Activated T-helper 2 cell treated with anti-CD3 and anti-CD28 coated beads, Interferon-gamma antibody, Interleukin-2, Interleukin-4, amounts not matched to agents 10 μg/mL and 5 μg/mL and 100 μg/mL, durations not matched to agents 14 hours and 24 hours and 36 hours (primary cell): ENCODE measurements at regions not wholly inside any gene's neighbourhood (a gene's known extent, or its start where the extent isn't known, plus 50 kb on each side); places are given as distances from the start of the nearest gene placed in this dataset.

Source experiments
- DNase-seq: peaks from one replicate; pipeline ENCODE4 v3.0.0; 2021; ENCODE audit warnings: low spot score
- H3K27ac Mint-ChIP-seq: one replicate; pipeline ENCODE4 v1.8.0; 2021; ENCODE audit warnings: mixed read lengths
- H3K27me3 Mint-ChIP-seq: one replicate; pipeline ENCODE4 v1.8.0; 2021; ENCODE audit warnings: low read depth, mixed read lengths
- H3K36me3 Mint-ChIP-seq: one replicate; pipeline ENCODE4 v1.8.0; 2021; ENCODE audit warnings: low read depth, mixed read lengths
- H3K4me1 Mint-ChIP-seq: one replicate; pipeline ENCODE4 v1.8.0; 2021; ENCODE audit warnings: low read depth, mixed read lengths
- H3K4me3 Mint-ChIP-seq: one replicate; pipeline ENCODE4 v1.8.0; 2021; ENCODE audit warnings: low read depth, mild to moderate bottlenecking, moderate library complexity, mixed read lengths
- H3K9me3 Mint-ChIP-seq: one replicate; pipeline ENCODE4 v1.8.0; 2021; ENCODE audit warnings: mixed read lengths
- intact Hi-C: fragments of 100-400 bp; cut with micrococcal nuclease; formaldehyde crosslinking; loops from one replicate; pipeline ENCODE4 v1.15.1; 2023

DNA sequence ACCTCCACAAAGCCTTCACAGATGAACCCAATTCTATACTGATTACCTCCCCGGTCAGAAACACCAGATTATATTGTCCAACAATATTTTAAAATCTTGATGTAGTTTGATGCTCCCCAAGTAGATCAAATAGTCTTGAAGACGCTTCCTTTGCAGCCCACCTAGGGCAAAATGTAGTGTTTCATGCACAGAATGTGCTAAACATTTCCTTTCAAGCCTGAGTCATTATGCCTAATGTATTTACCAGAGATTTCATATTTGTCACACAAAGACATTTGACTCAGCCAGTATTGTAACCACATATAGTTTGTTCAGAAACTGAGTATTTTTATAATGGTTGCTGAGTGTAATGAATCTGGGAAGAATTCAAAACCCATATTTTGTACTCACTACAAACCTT is 1396.8 kb downstream of the LRRC4C start:
- Mint-ChIP-seq H3K36me3 (no peaks in the 10 kb centered on the region), H3K4me1 (no peaks in the 10 kb centered on the region), H3K9me3 (peaks cover 49% of the 10 kb centered on the region), H3K4me3 (no peak overlapping the region), H3K27me3 (no peaks in the 10 kb centered on the region), H3K27ac (no peak overlapping the region)
- no peak for DNase-seq
- intact Hi-C loops, result no loop called here

DNA sequence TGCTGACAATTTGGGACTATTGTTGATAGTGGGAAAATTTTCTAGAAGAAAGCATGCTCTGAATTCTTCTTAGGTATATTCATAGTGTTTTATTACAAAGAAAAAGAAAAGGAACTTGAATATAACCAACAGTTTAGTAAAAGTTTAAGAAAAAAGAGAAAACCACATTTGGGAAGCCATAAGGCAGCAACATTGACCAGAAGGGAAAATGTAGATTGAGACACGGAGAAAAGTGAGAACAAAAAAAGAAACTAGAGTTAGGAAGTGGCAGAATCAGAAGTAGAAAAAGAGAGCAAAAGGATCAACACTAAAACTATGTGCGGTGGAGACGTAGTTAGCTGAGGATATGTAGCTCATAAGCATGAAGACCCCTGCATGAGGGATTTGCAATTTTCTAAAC is 1398.2 kb downstream of the LRRC4C start:
- Mint-ChIP-seq H3K4me1 (no peaks in the 10 kb centered on the region), H3K27ac (no peak overlapping the region), H3K27me3 (no peaks in the 10 kb centered on the region), H3K9me3 (peaks cover 40% of the 10 kb centered on the region), H3K36me3 (no peaks in the 10 kb centered on the region), H3K4me3 (no peak overlapping the region)
- DNase-seq, result no peak
- intact Hi-C loops, result no loop called here

DNA sequence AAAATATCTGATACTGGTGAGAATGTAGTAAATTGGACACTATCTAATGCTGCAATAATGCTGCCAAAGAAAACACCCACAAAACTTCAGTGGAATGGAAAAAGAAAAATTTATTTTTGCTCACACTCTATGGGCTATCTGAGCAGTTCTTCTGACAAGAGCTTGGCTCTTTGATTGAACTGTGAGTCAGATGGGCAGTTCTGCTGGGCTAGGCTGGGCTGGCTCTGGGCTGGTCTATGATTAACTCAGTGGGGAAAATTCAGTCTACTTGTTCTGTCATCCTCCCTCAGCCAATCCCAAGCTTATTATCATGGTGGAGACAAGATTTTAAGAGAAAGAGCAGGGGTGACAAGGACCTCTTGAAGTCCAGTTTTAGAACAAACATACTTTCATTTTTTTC is 1404.8 kb downstream of the LRRC4C start:
- Mint-ChIP-seq H3K36me3 (no peaks in the 10 kb centered on the region), H3K4me3 (no peak overlapping the region), H3K4me1 (no peaks in the 10 kb centered on the region), H3K9me3 (peaks cover 37% of the 10 kb centered on the region), H3K27me3 (no peaks in the 10 kb centered on the region), H3K27ac (no peak overlapping the region)
- no peak for DNase-seq
- intact Hi-C loops, result no loop called here

DNA sequence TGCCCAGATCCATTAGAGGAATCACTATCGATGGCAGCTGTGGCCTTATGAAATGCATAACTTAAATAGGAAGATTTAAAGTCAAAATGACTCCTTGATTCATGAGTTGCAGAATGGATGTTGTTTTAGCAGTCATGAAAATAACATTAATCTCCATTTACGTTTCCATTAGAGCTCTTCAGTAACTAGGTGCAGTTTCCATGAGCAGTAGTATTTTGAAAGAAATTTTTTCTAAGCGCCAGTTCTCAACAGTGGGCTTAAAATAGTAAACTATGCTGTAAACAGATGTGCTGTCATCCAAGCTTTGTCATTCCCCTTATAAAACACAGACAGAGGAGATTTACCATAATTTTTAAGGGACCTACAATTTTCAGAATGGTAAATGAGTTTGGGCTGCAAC is 1414.1 kb downstream of the LRRC4C start:
- no peaks in the 10 kb centered on the region for H3K36me3 Mint-ChIP-seq
- DNase-seq, result no peak
- H3K4me3 Mint-ChIP-seq, result no peak overlapping the region
- intact Hi-C loops, result no loop called here
- no peaks in the 10 kb centered on the region for H3K4me1 Mint-ChIP-seq
- no peak overlapping the region for H3K27ac Mint-ChIP-seq
- peaks cover 36% of the 10 kb centered on the region for H3K9me3 Mint-ChIP-seq
- H3K27me3 Mint-ChIP-seq, result no peaks in the 10 kb centered on the region

DNA sequence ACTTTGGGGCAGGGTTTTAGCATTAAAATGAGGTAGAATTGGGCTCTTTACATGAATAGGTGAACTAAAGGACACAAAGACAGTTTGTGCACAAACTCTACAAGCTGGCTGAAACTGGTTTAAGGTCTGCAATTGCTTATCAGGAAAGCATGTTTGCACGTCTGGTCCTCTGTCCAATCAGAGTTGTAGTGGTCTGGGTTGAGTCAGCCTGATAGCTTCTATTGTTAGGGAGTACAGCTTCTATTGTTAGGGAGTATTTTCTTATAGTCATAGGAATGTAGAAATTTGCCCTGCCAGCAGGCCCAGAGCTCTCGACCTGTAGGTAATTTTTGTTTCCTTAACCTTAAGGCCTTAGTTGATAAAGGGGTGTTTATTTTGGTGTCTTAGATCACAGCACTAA is 1422.4 kb downstream of the LRRC4C start:
- Mint-ChIP-seq H3K27me3 (no peaks in the 10 kb centered on the region), H3K36me3 (no peaks in the 10 kb centered on the region), H3K4me1 (no peaks in the 10 kb centered on the region), H3K27ac (no peak overlapping the region), H3K4me3 (no peak overlapping the region), H3K9me3 (peaks cover 43% of the 10 kb centered on the region)
- intact Hi-C loops, result no loop called here
- no peak for DNase-seq

DNA sequence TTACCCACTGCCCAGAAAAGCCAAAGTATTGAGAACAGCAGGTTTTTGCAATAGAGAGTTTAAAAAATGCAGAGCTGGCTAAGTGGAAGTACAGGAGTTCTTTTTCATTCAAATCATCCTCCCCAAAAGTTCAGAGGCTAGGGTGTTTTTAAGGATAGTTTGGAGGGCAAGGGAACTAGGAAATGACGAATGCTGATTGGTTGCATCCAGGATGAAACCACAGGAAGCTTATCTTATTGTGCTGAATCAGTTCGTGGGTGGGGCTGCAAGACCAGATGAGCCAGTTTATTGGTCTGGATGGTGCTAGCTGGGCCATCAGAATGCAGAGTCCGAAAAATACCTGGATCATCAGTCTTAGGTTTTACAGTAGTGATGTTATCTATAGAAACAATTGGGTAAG is 1427.1 kb downstream of the LRRC4C start:
- Mint-ChIP-seq H3K4me3 (no peak overlapping the region), H3K27ac (no peak overlapping the region), H3K27me3 (no peaks in the 10 kb centered on the region), H3K4me1 (no peaks in the 10 kb centered on the region), H3K36me3 (no peaks in the 10 kb centered on the region), H3K9me3 (peaks cover 34% of the 10 kb centered on the region)
- intact Hi-C loops, result no loop called here
- no peak for DNase-seq

DNA sequence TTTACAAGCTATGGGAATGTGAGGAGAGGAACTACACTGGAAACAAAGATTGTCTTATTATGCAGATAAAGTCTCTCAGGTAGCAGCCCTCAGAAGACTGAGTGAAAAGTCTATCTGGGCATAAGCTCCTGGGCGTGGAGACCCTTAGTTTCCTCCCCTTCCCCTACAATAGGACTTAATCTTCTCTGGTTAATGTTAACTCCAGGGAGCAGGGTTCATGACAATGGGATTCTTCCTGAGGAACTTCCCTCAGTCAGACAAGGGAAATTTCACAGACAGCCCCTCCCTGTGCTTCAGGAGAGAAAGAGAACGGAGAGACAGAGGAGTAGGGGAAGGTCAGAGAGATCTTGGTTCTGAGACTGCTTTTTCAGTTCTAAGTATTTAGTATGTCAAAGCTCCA is 1428.6 kb downstream of the LRRC4C start:
- H3K4me3 Mint-ChIP-seq, result no peak overlapping the region
- intact Hi-C loops, result no loop called here
- H3K27ac Mint-ChIP-seq, result no peak overlapping the region
- H3K27me3 Mint-ChIP-seq, result no peaks in the 10 kb centered on the region
- DNase-seq, result no peak
- peaks cover 31% of the 10 kb centered on the region for H3K9me3 Mint-ChIP-seq
- no peaks in the 10 kb centered on the region for H3K36me3 Mint-ChIP-seq
- no peaks in the 10 kb centered on the region for H3K4me1 Mint-ChIP-seq

DNA sequence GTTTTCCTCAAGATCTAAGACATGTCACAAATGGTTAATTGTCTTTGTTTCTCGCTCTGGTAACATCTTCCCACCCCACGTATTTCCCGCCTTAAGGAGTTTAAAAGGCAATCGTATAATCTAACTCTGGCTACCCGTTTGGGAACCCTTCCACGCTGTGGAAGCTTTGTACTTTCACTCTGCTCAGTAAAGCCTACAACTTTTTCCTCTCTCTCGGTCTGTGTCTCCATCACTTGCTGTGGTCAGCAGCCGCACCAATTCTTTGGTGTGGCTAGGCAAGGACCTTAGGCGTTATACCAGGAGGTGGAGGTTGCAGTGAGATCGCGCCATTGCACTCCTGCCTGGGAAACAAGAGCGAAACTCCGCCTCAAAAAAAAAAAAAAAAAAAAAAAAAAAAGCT is 1430.1 kb downstream of the LRRC4C start:
- no peaks in the 10 kb centered on the region for H3K4me1 Mint-ChIP-seq
- H3K27me3 Mint-ChIP-seq, result no peaks in the 10 kb centered on the region
- no peak overlapping the region for H3K27ac Mint-ChIP-seq
- intact Hi-C loops, result no loop called here
- H3K9me3 Mint-ChIP-seq, result peaks cover 34% of the 10 kb centered on the region
- H3K36me3 Mint-ChIP-seq, result no peaks in the 10 kb centered on the region
- no peak for DNase-seq
- H3K4me3 Mint-ChIP-seq, result no peak overlapping the region

DNA sequence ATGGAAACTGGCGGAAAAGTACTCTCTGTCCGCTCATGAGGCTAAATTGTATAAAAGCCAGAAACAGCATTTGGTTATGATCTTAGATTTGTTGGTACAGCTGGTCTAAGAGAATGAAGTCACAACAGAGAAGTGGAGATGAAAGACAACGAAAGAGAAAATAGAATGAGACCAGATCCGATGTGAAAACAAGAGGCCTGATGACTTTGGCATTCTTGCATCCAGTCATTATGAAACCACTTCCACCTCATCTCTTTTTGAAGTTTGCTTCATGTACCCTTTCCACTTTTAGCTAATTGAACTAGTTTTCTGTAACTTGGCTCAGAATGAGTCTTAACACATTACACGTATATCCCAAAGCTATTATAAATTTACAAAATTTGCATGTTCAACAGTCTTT is 1431.7 kb downstream of the LRRC4C start:
- Mint-ChIP-seq H3K4me3 (no peak overlapping the region), H3K36me3 (no peaks in the 10 kb centered on the region), H3K9me3 (peaks cover 45% of the 10 kb centered on the region), H3K4me1 (no peaks in the 10 kb centered on the region), H3K27ac (no peak overlapping the region), H3K27me3 (no peaks in the 10 kb centered on the region)
- DNase-seq, result no peak
- intact Hi-C loops, result no loop called here

DNA sequence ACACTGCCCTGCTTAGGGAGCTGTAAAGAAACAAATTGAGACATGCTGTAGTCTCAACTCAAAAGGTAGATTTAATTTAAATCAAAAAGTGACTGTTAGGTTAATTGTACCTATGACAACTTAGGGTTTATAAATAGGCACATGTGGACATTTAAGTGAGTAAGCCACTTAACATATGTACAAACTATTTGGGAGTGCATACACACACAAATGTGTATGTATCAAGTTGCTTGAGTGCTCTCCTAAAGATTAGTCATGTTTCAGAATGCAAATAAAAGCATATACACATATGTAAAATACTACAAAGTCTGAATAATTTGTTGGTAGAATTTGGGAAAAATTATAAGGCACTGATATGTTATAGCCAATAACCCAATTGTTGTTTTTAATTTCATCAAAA is 1435.7 kb downstream of the LRRC4C start:
- Mint-ChIP-seq H3K36me3 (no peaks in the 10 kb centered on the region), H3K27ac (no peak overlapping the region), H3K4me3 (no peak overlapping the region), H3K4me1 (no peaks in the 10 kb centered on the region), H3K27me3 (no peaks in the 10 kb centered on the region), H3K9me3 (peaks cover 52% of the 10 kb centered on the region)
- intact Hi-C loops, result no loop called here
- no peak for DNase-seq

DNA sequence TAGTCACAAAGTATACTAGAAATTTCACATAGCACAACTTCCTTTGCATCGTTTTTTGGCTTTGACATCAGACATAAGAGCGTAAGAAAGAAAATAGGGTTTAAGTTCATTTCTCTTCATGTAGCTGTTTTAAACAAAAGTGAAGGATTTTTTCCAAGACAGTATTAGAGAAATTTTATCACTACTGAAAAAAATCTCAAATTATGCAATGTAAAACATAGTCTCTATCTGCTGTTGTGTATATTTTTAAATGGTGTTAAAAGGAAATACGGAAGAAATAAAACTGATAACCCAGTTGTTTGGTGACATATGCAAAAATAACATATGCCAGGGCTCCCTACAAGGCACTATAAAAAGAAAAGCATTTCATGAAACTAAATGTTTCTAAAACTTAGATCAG is 1449.4 kb downstream of the LRRC4C start:
- no peak for DNase-seq
- Mint-ChIP-seq H3K4me1 (no peaks in the 10 kb centered on the region), H3K4me3 (no peak overlapping the region), H3K36me3 (no peaks in the 10 kb centered on the region), H3K27ac (no peak overlapping the region), H3K27me3 (no peaks in the 10 kb centered on the region), H3K9me3 (peaks cover 34% of the 10 kb centered on the region)
- intact Hi-C loops, result no loop called here

DNA sequence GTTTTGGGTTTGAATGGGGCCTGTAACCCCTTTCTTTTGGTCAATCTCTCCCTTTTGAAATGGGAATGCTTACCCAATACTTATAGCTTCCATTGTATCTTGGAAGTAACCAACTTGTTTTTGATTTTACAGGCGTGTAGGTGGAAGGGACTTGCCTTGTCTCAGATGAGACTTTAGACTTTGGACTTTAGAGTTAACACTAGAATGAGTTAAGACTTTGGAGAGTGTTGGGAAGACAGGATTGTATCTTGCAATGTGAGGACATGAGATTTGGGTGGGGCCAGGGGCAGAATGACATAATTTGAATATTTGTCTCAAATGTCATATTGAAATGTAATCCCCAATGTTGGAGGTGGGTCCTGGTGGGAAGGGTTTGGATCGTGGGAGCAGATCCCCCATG is 1466.9 kb downstream of the LRRC4C start:
- no peak overlapping the region for H3K27ac Mint-ChIP-seq
- no peaks in the 10 kb centered on the region for H3K36me3 Mint-ChIP-seq
- no peaks in the 10 kb centered on the region for H3K27me3 Mint-ChIP-seq
- no peaks in the 10 kb centered on the region for H3K4me1 Mint-ChIP-seq
- peaks cover 45% of the 10 kb centered on the region for H3K9me3 Mint-ChIP-seq
- DNase-seq, result no peak
- intact Hi-C loops, result no loop called here
- no peak overlapping the region for H3K4me3 Mint-ChIP-seq

DNA sequence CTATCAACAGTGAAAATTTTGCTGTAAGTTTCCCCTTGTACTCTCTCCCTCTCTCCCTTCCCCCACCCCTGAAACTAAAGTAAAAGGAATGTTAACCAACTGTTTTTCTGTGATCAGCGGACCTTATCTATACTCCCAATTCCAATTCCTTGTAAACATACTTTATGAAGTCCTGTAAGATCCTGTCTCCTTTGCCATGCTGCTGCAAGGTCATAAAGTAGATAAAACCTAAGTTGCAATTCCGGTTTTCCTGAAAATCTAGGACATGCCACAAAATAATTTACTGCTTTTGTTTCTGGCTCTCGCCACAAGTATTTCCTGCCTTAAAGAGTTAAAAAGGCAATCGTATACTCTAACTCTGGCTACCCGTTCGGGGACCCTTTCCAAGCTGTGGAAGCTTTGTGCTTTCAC is 1469.0 kb downstream of the LRRC4C start:
- H3K4me3 Mint-ChIP-seq, result no peak overlapping the region

DNA sequence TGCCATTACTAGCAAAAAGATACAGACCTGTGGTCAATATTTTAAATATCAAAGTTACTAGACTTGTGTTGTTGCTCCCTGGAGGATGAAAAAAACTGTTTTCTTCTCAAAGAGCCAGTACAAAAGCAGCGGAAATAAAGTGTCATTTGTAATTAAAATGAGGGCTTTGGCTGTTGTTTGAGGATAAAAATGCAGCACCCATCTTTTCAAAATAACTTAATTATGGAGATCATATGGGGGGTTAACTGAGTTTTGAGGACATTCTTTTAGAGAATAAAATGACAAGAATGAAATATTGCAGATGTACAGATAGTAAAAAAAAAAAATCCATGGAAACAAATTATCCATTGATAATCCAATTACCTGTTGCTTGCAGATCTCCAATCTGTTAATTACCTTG is 1484.4 kb downstream of the LRRC4C start:
- H3K4me3 Mint-ChIP-seq, result no peak overlapping the region
- no peaks in the 10 kb centered on the region for H3K27me3 Mint-ChIP-seq
- intact Hi-C loops, result no loop called here
- H3K27ac Mint-ChIP-seq, result no peak overlapping the region
- H3K36me3 Mint-ChIP-seq, result no peaks in the 10 kb centered on the region
- H3K9me3 Mint-ChIP-seq, result peaks cover 26% of the 10 kb centered on the region
- no peak for DNase-seq
- H3K4me1 Mint-ChIP-seq, result no peaks in the 10 kb centered on the region

More for the DNA sequence above, 1469.0 kb downstream of the LRRC4C start:
- H3K9me3 Mint-ChIP-seq, result peaks cover 50% of the 10 kb centered on the region
- intact Hi-C loops, result no loop called here
- no peaks in the 10 kb centered on the region for H3K27me3 Mint-ChIP-seq
- no peak overlapping the region for H3K27ac Mint-ChIP-seq
- H3K36me3 Mint-ChIP-seq, result no peaks in the 10 kb centered on the region
- DNase-seq, result no peak
- no peaks in the 10 kb centered on the region for H3K4me1 Mint-ChIP-seq
